WI38 (cell line): ENCODE measurements at regions not wholly inside any gene's neighbourhood (a gene's known extent, or its start where the extent isn't known, plus 50 kb on each side); places are given as distances from the start of the nearest gene placed in this dataset.

Experiments
- H3K4me3 ChIP-seq: 2 replicates; pipeline ENCODE4 v1.5.1; 2011; ENCODE audit warnings: low read depth, mild to moderate bottlenecking, control low read depth, low read length
- TF ChIP-seq, protein P1 (sequence below): IDR thresholded peaks from 2 replicates; pipeline ENCODE4 v1.5.1; 2012; ENCODE audit warnings: low read depth, mild to moderate bottlenecking, control low read depth, low read length

DNA sequence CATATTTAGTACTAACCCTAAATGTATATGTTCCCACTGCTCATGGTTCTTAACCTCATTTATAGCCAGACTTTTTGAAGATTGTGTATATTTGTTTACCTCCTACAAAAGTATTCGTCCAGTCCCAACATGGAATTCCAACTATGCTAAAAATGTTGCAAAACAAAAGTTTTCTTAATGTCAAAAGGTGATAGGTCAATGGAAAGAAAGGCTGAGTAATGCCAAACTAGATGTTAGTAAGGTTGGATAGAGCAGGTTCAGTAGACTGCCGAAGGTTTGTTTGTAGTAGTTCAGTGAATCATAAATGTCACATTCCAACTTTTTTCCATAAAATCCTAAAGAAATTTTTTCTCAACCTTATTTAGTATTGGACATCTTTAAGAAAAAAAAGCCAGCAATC, 874.5 kb downstream of the FLRT2 start:
- TF ChIP-seq, protein P1, sequence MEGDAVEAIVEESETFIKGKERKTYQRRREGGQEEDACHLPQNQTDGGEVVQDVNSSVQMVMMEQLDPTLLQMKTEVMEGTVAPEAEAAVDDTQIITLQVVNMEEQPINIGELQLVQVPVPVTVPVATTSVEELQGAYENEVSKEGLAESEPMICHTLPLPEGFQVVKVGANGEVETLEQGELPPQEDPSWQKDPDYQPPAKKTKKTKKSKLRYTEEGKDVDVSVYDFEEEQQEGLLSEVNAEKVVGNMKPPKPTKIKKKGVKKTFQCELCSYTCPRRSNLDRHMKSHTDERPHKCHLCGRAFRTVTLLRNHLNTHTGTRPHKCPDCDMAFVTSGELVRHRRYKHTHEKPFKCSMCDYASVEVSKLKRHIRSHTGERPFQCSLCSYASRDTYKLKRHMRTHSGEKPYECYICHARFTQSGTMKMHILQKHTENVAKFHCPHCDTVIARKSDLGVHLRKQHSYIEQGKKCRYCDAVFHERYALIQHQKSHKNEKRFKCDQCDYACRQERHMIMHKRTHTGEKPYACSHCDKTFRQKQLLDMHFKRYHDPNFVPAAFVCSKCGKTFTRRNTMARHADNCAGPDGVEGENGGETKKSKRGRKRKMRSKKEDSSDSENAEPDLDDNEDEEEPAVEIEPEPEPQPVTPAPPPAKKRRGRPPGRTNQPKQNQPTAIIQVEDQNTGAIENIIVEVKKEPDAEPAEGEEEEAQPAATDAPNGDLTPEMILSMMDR = no peak
- H3K4me3 ChIP-seq = no peak overlapping the region

DNA sequence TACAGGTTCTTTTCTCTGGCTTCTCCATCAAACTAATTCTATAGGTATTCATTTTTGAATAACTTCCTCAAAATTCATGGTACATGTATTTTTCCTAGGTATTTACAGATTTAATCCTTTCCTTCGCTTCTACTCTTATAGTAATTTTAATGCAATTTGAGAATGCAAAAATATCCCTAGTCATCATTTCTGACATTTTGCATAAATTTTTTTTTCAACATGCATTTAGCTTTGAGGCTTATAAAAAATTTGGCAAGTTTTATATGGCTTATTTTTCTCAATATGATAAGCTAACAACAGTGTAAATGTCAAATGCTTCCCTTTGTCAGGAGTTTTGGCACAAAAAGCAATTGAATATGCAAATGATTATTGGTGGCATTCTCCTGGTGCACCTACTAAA, 872.6 kb downstream of the FLRT2 start:
- TF ChIP-seq, protein P1 = no peak
- H3K4me3 ChIP-seq = no peak overlapping the region

DNA sequence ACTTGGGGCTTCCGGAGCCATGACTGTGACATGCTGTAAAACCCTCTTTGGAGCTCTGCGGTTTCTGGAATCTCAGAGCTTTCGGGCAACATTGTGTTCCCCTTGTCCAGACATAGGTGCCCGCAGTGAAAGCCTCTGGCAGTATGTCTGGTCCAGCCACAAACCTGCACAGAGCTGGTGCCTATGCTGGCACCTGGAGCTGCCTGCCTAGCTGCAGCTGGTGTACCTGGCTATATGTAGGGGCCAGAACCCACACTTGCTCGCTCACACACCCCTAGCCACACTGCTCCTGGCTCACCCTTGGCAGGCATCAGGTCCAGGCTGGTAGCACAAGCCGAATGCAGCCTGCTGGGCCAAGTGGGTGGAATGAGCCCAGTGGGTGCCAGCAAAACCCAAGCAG, 861.1 kb downstream of the FLRT2 start:
- TF ChIP-seq, protein P1 = no peak

DNA sequence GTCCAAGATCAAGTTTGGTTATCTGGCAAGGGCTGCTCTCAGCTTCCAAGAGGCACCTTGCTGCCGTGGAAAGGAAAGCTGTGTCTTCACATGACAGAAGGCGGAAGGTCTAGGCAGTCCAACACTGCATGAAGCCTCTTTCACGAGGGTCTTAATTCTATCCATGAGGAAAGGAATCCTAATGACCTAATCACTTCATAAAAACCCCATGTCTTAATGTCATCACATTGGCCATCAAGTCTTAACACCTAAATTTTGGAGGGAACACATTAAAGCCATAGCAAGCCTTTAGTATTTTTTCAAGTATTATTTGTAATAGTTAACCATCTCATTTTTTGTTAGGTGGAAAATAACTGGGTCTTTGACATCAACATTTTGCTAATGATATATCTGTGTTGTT, 858.3 kb downstream of the FLRT2 start:
- H3K4me3 ChIP-seq = no peak overlapping the region
- TF ChIP-seq, protein P1 = no peak

More for the DNA sequence above, 861.1 kb downstream of the FLRT2 start:
- no peak overlapping the region for H3K4me3 ChIP-seq

DNA sequence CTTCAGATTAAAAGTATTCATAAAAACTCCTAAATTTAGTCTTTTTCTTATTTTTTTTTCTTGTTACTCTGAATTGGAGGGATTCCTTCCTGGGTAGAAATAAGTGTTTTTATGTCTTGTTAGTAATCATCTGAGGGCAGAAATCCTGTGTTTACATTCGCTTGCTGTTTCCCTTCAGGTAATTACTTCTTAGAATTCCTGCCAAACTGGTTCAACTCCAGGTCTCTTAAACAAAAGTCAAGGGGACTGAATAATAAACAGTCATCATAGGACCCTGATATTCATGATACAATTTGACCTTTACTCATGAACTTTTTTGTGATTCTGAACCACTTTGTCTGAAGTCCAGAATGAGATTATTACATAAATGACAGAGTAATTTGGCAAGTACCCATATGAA, 843.9 kb downstream of the FLRT2 start:
- TF ChIP-seq, protein P1 = no peak
- no peak overlapping the region for H3K4me3 ChIP-seq

DNA sequence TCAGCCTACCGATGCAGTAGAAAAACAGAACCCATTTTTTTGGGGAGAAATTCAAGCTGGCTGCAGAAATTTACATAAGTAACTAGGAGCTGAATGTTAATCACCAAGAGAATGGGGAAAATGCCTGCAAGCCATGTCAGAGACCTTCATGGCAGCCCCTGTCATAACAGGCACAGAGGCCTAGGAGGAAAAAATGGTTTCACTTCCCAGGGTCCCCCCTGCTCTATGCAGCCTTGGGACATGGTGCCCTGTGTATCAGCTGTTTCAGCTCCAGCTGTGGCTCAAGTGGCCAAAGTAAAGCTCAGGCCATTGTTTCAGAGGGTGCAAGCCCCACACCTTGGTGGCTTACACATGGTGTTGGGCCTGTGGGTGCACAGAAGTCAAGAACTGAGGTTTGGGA, 842.5 kb downstream of the FLRT2 start:
- TF ChIP-seq, protein P1 = no peak

DNA sequence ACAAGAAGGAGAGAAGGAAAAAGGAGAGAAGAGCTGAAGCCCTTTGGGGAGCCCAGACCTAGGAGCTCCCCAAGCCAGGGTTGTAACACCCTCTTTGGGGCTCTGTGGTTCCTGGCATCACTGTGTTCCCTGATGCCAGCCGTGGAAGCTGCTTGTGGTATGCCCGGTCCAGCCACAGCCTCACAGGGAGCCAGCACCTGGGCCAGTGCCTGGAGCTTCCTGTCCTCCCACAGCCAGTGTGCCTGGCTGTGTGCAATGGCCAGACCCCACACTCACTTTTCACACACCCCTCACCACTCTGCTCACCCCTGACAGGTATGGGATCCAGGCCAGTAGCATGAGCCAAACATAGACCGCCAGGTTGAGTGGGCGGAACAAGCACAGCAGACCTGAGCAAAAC, 834.7 kb downstream of the FLRT2 start:
- no peak overlapping the region for H3K4me3 ChIP-seq
- TF ChIP-seq, protein P1 = no peak

More for the DNA sequence above, 842.5 kb downstream of the FLRT2 start:
- H3K4me3 ChIP-seq = no peak overlapping the region
